ENCODE measurements at regions not wholly inside any gene's neighbourhood (a gene's known extent, or its start where the extent isn't known, plus 50 kb on each side); places are given as distances from the start of the nearest gene placed in this dataset.
A peak's percentile ranks its signal among the peaks of the same experiment; 100 is the strongest.

- H3K9me3 Mint-ChIP-seq, result no peaks in the 10 kb centered on the region
- no peak overlapping the region for H3K4me3 Mint-ChIP-seq
- DNase-seq (no peak), ATAC-seq (no peak)
- no peaks in the 10 kb centered on the region for H3K36me3 Mint-ChIP-seq (ENCODE audit: low read depth)
- peaks cover 20% of the 10 kb centered on the region for H3K27me3 Mint-ChIP-seq
- CTCF ChIA-PET, result no interaction called here
- no peak for TF ChIP-seq CTCF (IDR thresholded peaks at IDR 0.05)
- H3K27ac Mint-ChIP-seq, result no peak overlapping the region
- intact Hi-C loops (cut with micrococcal nuclease), result no loop called here
- POLR2A ChIA-PET, result no interaction called here
- H3K4me1 Mint-ChIP-seq (ENCODE audit: low read depth), result no peaks in the 10 kb centered on the region
These were observed 311.0 kb downstream of the AGTPBP1 start for GRCh38 chr9:85430659-85431338.

- no peaks in the 10 kb centered on the region for H3K36me3 Mint-ChIP-seq (ENCODE audit: low read depth)
- ChIA-PET POLR2A (no interaction called here), CTCF (no interaction called here)
- H3K9me3 Mint-ChIP-seq, result no peaks in the 10 kb centered on the region
- no peaks in the 10 kb centered on the region for H3K4me1 Mint-ChIP-seq (ENCODE audit: low read depth)
- H3K27ac Mint-ChIP-seq, result no peak overlapping the region
- TF ChIP-seq CTCF (IDR thresholded peaks at IDR 0.05), result no peak
- DNase-seq, result no peak
- peaks cover 19% of the 10 kb centered on the region for H3K27me3 Mint-ChIP-seq
- no peak overlapping the region for H3K4me3 Mint-ChIP-seq
- ATAC-seq, result no peak
- intact Hi-C loops (cut with micrococcal nuclease), result no loop called here
These were observed 313.5 kb downstream of the AGTPBP1 start for GRCh38 chr9:85428230-85428629.

DNA sequence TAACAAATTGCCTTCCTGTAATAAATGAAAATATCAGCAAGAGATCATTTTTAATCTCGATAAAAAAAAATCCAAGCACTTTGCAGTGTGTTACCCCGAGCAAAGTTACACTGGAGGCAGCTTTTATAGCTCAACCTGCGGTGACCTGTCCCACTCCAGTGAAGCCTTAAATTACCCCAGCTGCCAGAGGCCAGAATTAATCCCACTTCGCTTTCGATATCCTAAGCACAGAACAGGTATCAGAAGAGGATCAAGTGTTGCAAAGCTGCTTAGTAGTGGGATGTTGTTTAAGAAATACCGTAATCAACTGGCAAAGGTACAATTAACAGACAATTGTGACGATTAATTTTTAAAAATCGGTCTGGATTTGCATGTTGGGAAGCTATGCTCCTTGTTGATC is 314.0 kb downstream of the AGTPBP1 start:
- no peak for ATAC-seq
- no peak for DNase-seq
- no peak overlapping the region for H3K4me3 Mint-ChIP-seq
- ChIA-PET POLR2A (no interaction called here), CTCF (no interaction called here)
- TF ChIP-seq CTCF (IDR thresholded peaks at IDR 0.05), result no peak
- no peaks in the 10 kb centered on the region for H3K4me1 Mint-ChIP-seq (ENCODE audit: low read depth)
- intact Hi-C loops (cut with micrococcal nuclease), result no loop called here
- H3K27me3 Mint-ChIP-seq, result peaks cover 18% of the 10 kb centered on the region
- no peaks in the 10 kb centered on the region for H3K36me3 Mint-ChIP-seq (ENCODE audit: low read depth)
- H3K9me3 Mint-ChIP-seq, result no peaks in the 10 kb centered on the region
- H3K27ac Mint-ChIP-seq, result no peak overlapping the region

- ATAC-seq (no peak), DNase-seq (peak; percentile 77)
- Mint-ChIP-seq H3K4me3 (no peak overlapping the region), H3K9me3 (no peaks in the 10 kb centered on the region), H3K27me3 (peaks cover 16% of the 10 kb centered on the region), H3K36me3 (ENCODE audit: low read depth) (no peaks in the 10 kb centered on the region), H3K27ac (no peak overlapping the region), H3K4me1 (ENCODE audit: low read depth) (peaks cover 3% of the 10 kb centered on the region)
- CTCF ChIA-PET, result interaction anchor here (0.6 to 1.7 kb wide), 20 partner anchors 8 to 1028 kb away, joined by 3 to 10 read pairs (median 4); no protein-coding TSS in a partner anchor
- POLR2A ChIA-PET, result interaction anchor here (0.7 kb wide), 1 partner anchor 85 kb away, joined by 3 read pairs; no protein-coding TSS in a partner anchor
- intact Hi-C loops (cut with micrococcal nuclease), result no loop called here
- TF ChIP-seq CTCF (IDR thresholded peaks at IDR 0.05), result peak; percentile 69
These were observed 316.6 kb downstream of the AGTPBP1 start for GRCh38 chr9:85425153-85425611.

- no peaks in the 10 kb centered on the region for H3K36me3 Mint-ChIP-seq (ENCODE audit: low read depth)
- DNase-seq (no peak), ATAC-seq (no peak)
- ChIA-PET POLR2A (no interaction called here), CTCF (interaction anchor here (1.4 kb wide), 1 partner anchor 187 kb away, joined by 4 read pairs; no protein-coding TSS in a partner anchor)
- TF ChIP-seq CTCF (IDR thresholded peaks at IDR 0.05), result no peak
- no peak overlapping the region for H3K27ac Mint-ChIP-seq
- intact Hi-C loops (cut with micrococcal nuclease), result no loop called here
- H3K9me3 Mint-ChIP-seq, result no peaks in the 10 kb centered on the region
- no peak overlapping the region for H3K4me3 Mint-ChIP-seq
- H3K27me3 Mint-ChIP-seq, result peaks cover 11% of the 10 kb centered on the region
- peaks cover 3% of the 10 kb centered on the region for H3K4me1 Mint-ChIP-seq (ENCODE audit: low read depth)
These were observed 318.3 kb downstream of the AGTPBP1 start for GRCh38 chr9:85423422-85423821.
